ENCODE measurements at regions not wholly inside any gene's neighbourhood (a gene's known extent, or its start where the extent isn't known, plus 50 kb on each side); places are given as distances from the start of the nearest gene placed in this dataset.

GRCh38 chr1:221084681-221085080, 205.4 kb downstream of the HLX start:
- no peak overlapping the region for H3K9ac ChIP-seq (ENCODE audit: control insufficient read depth, insufficient read depth, low read length)
- no peak overlapping the region for H3K4me3 ChIP-seq
- H3K27me3 ChIP-seq (replicated peaks in 1 of 2; ENCODE audit: control insufficient read depth in 2 of 2, insufficient read depth in 2 of 2, low read length in 1 of 2), result no peaks in the 10 kb centered on the region; a peak in 1 of 4 replicates
- H3K27ac ChIP-seq (ENCODE audit: control insufficient read depth, insufficient read depth), result no peak overlapping the region
- ChIA-PET POLR2A (interaction anchor here (0.6 kb wide), 1 partner anchor 335 kb away, joined by 10 read pairs; no protein-coding TSS in a partner anchor), SMC1A (ENCODE audit: uncharacterized antibody, unreplicated experiment) (interaction anchor here (1.2 to 2.5 kb wide), 7 partner anchors 9 to 118 kb away, joined by 3 to 13 read pairs (median 5); no protein-coding TSS in a partner anchor), RAD21 (ENCODE audit: unreplicated experiment) (interaction anchor here (1.2 kb wide), 1 partner anchor 119 kb away, joined by 5 read pairs; no protein-coding TSS in a partner anchor), CTCF (interaction anchor here (0.6 to 1.7 kb wide), 5 partner anchors 8 to 1128 kb away, joined by 3 to 6 read pairs (median 3); no protein-coding TSS in a partner anchor)
- 39% methylated on average over 4 of the region's 4 CpGs for WGBS (ENCODE audit: insufficient coverage, insufficient replicate concordance, low lambda C conversion rate, missing lambda C conversion rate)
- in situ Hi-C loops (cut with MboI), result no loop called here
- H3K79me2 ChIP-seq (ENCODE audit: control insufficient read depth, insufficient read depth, low read length), result no peaks in the 10 kb centered on the region
- no peak overlapping the region for H2AFZ ChIP-seq (ENCODE audit: control insufficient read depth, low read depth, low read length)
- H4K20me1 ChIP-seq (ENCODE audit: control insufficient read depth, insufficient read depth), result no peaks in the 10 kb centered on the region
- FAIRE-seq, result no peak
- no peaks in the 10 kb centered on the region for H3K36me3 ChIP-seq (ENCODE audit: control insufficient read depth in 2 of 2, insufficient read depth in 2 of 2, low read length in 1 of 2)
- TF ChIP-seq GABPA (IDR thresholded peaks at IDR 0.05; ENCODE audit: low read depth), result no peak
- no peak for TF ChIP-seq ESRRA (IDR thresholded peaks at IDR 0.05; ENCODE audit: low read length)
- no peak for TF ChIP-seq RAD21 (IDR thresholded peaks at IDR 0.05; ENCODE audit: insufficient read depth, low read depth, low read length)
- TF ChIP-seq EP300 (IDR thresholded peaks at IDR 0.05; ENCODE audit: borderline replicate concordance in 1 of 2, control insufficient read depth in 1 of 2, low read depth in 2 of 2, low read length in 2 of 2), result no peak
- TF ChIP-seq SIX5 (IDR thresholded peaks at IDR 0.05; ENCODE audit: low read depth, low read length, severe bottlenecking), result no peak
- no peak for TF ChIP-seq TAF1 (IDR thresholded peaks at IDR 0.05; ENCODE audit: borderline replicate concordance, low read depth, low read length)
- no peak for TF ChIP-seq ATF7 (IDR thresholded peaks at IDR 0.05; ENCODE audit: low read depth)
- TF ChIP-seq TARDBP (IDR thresholded peaks at IDR 0.05; ENCODE audit: borderline replicate concordance), result no peak
- no peak for TF ChIP-seq IRF5 (IDR thresholded peaks at IDR 0.05; ENCODE audit: borderline replicate concordance)
- no peak for TF ChIP-seq RELB (IDR thresholded peaks at IDR 0.05; ENCODE audit: low read depth)
- TF ChIP-seq GATAD2B (conservative IDR thresholded peaks at IDR 0.05; ENCODE audit: low read depth), result no peak
- no peak for ATAC-seq
- DNase-seq (ENCODE audit: low read depth, low spot score), result no peak
- intact Hi-C loops (cut with micrococcal nuclease; ENCODE audit: unreplicated experiment), result no loop called here
- H3K4me1 ChIP-seq (ENCODE audit: control insufficient read depth, insufficient read depth, low read length), result no peaks in the 10 kb centered on the region
- H3K9me3 ChIP-seq (replicated peaks; ENCODE audit: control insufficient read depth, insufficient read depth, low read length), result no peaks in the 10 kb centered on the region
- H3K4me2 ChIP-seq (ENCODE audit: control insufficient read depth, insufficient read depth), result no peak overlapping the region
- BruUV-seq (replicated peaks), result no TSS peak
